ENCODE measurements at regions not wholly inside any gene's neighbourhood (a gene's known extent, or its start where the extent isn't known, plus 50 kb on each side); places are given as distances from the start of the nearest gene placed in this dataset.

DNA sequence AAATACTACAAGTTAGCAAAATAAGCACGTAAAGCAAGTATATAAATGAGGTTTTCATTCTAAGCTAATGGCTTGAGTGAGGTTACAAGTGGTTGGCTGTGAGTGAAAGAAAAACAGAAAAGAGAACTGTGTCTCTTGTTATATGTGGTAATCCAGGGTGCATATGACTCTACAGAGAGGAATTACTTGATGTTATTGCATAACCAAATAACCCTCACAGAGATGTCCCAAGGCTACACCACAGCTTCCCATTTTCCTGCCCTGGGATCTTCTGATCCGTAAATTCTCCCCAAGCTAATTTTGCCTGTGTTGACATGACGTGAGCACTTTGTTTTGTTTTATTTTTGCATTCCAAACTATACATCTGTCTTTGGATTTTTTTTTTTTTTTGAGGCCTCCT, 470.0 kb upstream of the INTU start:
- Histone ChIP-seq H3K4me3 (ENCODE audit: low read length) (no peak overlapping the region), H3K4me1 (ENCODE audit: insufficient read depth, low read length) (no peaks in the 10 kb centered on the region), H3K27ac (ENCODE audit: low read depth, low read length) (no peak overlapping the region), H3K27me3 (ENCODE audit: insufficient read depth, low read length, poor library complexity, severe bottlenecking) (no peaks in the 10 kb centered on the region), H3K9me3 (ENCODE audit: low read length) (no peaks in the 10 kb centered on the region), H3K36me3 (ENCODE audit: insufficient read depth, low read length) (no peaks in the 10 kb centered on the region)
- H3K9me3 Mint-ChIP-seq = peaks cover 2 to 18% (median 5%) of the 10 kb centered on the region in 5 donors
- H3K27me3 Mint-ChIP-seq = no peaks in the 10 kb centered on the region
- H3K27ac Mint-ChIP-seq = no peak overlapping the region
- CTCF ChIA-PET = no interaction called here
- DNase-seq = no peak
- H3K36me3 Mint-ChIP-seq = no peaks in the 10 kb centered on the region
- no peak overlapping the region for H3K4me3 Mint-ChIP-seq
- POLR2A ChIA-PET = no interaction called here
- H3K4me1 Mint-ChIP-seq = no peaks in the 10 kb centered on the region

DNA sequence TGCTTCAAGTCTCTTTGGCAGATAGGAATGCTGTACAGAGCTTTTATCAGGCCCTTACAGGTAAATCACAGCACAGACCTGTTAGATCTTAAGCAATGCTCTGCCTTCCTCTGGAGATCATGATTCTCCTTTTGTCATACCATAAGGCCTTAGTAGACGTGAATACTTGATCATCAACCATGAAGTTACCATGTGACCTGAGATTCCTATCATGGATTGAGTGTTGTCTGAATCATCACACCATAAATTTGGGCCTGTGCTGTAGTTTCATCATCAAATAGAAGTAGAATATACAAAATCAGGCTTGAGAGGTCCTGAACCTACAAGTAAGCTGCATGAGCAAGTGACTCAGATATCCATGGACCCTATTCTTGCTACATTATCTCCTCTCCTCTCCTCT, 466.8 kb upstream of the INTU start:
- no peak overlapping the region for H3K4me3 ChIP-seq (ENCODE audit: low read length)
- no peaks in the 10 kb centered on the region for H3K27me3 ChIP-seq (ENCODE audit: insufficient read depth, low read length, poor library complexity, severe bottlenecking)
- no peaks in the 10 kb centered on the region for H3K36me3 ChIP-seq (ENCODE audit: insufficient read depth, low read length)
- CTCF ChIA-PET = no interaction called here
- Mint-ChIP-seq H3K4me1 (no peaks in the 10 kb centered on the region), H3K9me3 (peaks cover 2 to 14% (median 4%) of the 10 kb centered on the region in 5 donors), H3K36me3 (no peaks in the 10 kb centered on the region), H3K27me3 (no peaks in the 10 kb centered on the region), H3K4me3 (no peak overlapping the region), H3K27ac (no peak overlapping the region)
- H3K27ac ChIP-seq (ENCODE audit: low read depth, low read length) = no peak overlapping the region
- no peak for DNase-seq
- POLR2A ChIA-PET = no interaction called here
- H3K4me1 ChIP-seq (ENCODE audit: insufficient read depth, low read length) = no peaks in the 10 kb centered on the region
- no peaks in the 10 kb centered on the region for H3K9me3 ChIP-seq (ENCODE audit: low read length)

DNA sequence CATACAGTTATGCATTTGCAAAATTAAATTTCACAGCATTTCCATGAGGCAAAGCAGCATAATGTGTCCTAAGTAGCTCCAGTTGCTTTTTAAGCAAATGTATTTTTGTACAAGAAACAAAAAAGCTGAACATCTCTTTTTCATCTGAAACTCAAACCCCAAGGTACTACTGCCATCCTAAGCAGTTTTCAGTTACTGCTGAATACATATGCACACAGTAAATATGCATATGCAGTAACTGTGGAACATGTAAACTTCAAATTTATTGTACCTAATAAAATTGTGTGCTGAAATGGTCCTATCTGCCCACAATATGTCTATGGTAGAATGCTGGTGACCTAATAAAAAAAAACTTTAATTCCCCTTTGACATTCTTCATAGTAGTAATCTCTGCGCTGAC, 458.6 kb upstream of the INTU start:
- ChIA-PET CTCF (no interaction called here), POLR2A (no interaction called here)
- no peaks in the 10 kb centered on the region for H3K9me3 ChIP-seq (ENCODE audit: low read length)
- H3K36me3 Mint-ChIP-seq = no peaks in the 10 kb centered on the region
- no peaks in the 10 kb centered on the region for H3K36me3 ChIP-seq (ENCODE audit: insufficient read depth, low read length)
- H3K4me1 ChIP-seq (ENCODE audit: insufficient read depth, low read length) = no peaks in the 10 kb centered on the region
- H3K4me3 ChIP-seq (ENCODE audit: low read length) = no peak overlapping the region
- no peaks in the 10 kb centered on the region for H3K27me3 Mint-ChIP-seq
- H3K9me3 Mint-ChIP-seq = peaks cover 0 to 9% (median 1%) of the 10 kb centered on the region in 5 donors
- no peak overlapping the region for H3K27ac ChIP-seq (ENCODE audit: low read depth, low read length)
- H3K27ac Mint-ChIP-seq = no peak overlapping the region
- no peaks in the 10 kb centered on the region for H3K4me1 Mint-ChIP-seq
- no peak overlapping the region for H3K4me3 Mint-ChIP-seq
- no peaks in the 10 kb centered on the region for H3K27me3 ChIP-seq (ENCODE audit: insufficient read depth, low read length, poor library complexity, severe bottlenecking)
- DNase-seq = no peak

DNA sequence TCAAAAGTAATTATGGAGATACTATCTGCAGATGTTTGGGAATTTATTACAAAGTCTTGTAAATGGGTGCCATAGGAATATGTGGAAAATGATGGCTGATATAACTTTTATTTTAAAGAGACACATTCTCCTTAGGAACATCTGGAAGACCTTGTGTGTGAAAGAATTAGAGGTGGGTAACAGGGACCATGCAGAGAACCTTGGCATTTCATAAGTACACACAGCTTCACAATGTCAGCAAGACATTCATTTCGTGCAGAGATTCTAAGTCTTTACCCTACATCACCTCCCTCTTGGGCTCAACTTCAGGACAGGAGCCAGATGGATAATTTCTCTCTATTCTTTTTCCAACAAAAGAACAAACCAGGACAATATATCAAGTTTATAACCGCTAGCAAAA, 458.1 kb upstream of the INTU start:
- CTCF ChIA-PET = no interaction called here
- POLR2A ChIA-PET = no interaction called here
- H3K9me3 Mint-ChIP-seq = peaks cover 0 to 9% (median 0%) of the 10 kb centered on the region in 5 donors
- Histone ChIP-seq H3K4me3 (ENCODE audit: low read length) (no peak overlapping the region), H3K27ac (ENCODE audit: low read depth, low read length) (no peak overlapping the region), H3K27me3 (ENCODE audit: insufficient read depth, low read length, poor library complexity, severe bottlenecking) (no peaks in the 10 kb centered on the region), H3K9me3 (ENCODE audit: low read length) (no peaks in the 10 kb centered on the region), H3K4me1 (ENCODE audit: insufficient read depth, low read length) (no peaks in the 10 kb centered on the region), H3K36me3 (ENCODE audit: insufficient read depth, low read length) (no peaks in the 10 kb centered on the region)
- no peak overlapping the region for H3K27ac Mint-ChIP-seq
- H3K27me3 Mint-ChIP-seq = no peaks in the 10 kb centered on the region
- no peaks in the 10 kb centered on the region for H3K36me3 Mint-ChIP-seq
- no peak overlapping the region for H3K4me3 Mint-ChIP-seq
- H3K4me1 Mint-ChIP-seq = no peaks in the 10 kb centered on the region
- DNase-seq = no peak

DNA sequence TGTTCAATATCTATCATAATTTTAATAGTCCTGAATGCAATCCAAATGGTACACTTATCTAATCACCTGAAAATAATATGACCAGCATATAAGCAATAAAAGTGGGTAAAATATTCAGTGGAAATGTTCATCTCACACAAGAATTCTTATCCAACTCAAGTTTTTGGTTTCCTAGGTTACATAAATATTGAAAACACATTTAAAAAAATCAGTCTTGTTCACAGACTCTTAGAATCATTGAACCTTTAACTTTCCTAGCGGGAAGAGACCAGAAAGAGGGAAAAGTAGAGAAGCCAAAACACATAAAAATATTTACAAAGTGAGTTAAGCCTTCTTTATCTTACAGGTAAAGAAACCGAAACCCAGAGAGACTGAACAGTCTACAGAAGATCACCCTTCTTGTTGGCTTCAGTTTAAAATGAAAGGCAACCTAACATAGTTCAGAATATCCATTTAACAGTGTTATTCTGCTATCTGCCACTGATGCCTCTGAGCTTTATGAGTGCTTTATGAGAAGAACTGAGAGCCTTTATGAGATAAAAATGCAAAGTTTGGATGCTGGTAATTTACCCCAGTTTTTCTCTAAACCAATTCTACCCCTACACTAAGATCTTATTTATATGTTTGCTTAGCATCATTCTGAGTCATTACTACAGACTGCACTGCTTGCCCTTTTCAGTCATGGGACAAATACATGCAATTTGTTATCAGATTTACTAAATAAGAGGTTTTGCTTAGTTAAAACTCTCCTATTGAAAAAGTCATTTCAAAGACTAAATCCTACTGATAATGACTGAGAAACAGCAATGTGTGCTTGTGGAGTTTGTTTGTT, 453.3 kb upstream of the INTU start:
- Histone ChIP-seq H3K9me3 (ENCODE audit: low read length) (no peaks in the 10 kb centered on the region), H3K4me1 (ENCODE audit: insufficient read depth, low read length) (no peaks in the 10 kb centered on the region), H3K36me3 (ENCODE audit: insufficient read depth, low read length) (no peaks in the 10 kb centered on the region), H3K27ac (ENCODE audit: low read depth, low read length) (no peak overlapping the region), H3K27me3 (ENCODE audit: insufficient read depth, low read length, poor library complexity, severe bottlenecking) (no peaks in the 10 kb centered on the region), H3K4me3 (ENCODE audit: low read length) (no peak overlapping the region)
- Mint-ChIP-seq H3K4me3 (no peak overlapping the region), H3K4me1 (no peaks in the 10 kb centered on the region), H3K36me3 (peaks cover 0 to 3% (median 0%) of the 10 kb centered on the region in 3 donors), H3K27me3 (no peaks in the 10 kb centered on the region), H3K9me3 (peaks cover 0 to 6% (median 3%) of the 10 kb centered on the region in 5 donors), H3K27ac (no peak overlapping the region)
- POLR2A ChIA-PET = no interaction called here
- DNase-seq = no peak
- CTCF ChIA-PET = no interaction called here

DNA sequence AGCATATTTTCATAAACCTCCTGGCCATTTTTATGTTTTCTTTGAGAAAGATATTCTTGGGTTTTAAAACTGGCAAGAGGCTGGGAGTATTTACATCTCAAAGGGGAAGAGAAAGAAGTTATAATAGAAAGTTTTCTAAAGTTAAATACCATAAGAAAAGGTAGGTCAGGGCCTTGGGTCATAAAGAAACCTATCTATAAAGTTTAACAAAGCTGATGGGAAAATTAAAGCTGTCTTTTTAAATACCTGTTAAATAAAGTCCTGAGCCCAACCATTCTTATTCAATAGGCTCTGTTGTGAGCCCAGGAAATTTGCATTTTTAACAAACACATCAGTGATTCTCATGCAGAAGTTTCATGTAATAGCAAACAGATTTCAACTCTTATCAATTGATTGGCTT, 451.8 kb upstream of the INTU start:
- Mint-ChIP-seq H3K27ac (no peak overlapping the region), H3K36me3 (peaks cover 0 to 3% (median 0%) of the 10 kb centered on the region in 3 donors), H3K27me3 (no peaks in the 10 kb centered on the region), H3K4me1 (no peaks in the 10 kb centered on the region), H3K4me3 (no peak overlapping the region), H3K9me3 (peaks cover 3 to 8% (median 6%) of the 10 kb centered on the region in 5 donors)
- Histone ChIP-seq H3K27ac (ENCODE audit: low read depth, low read length) (no peak overlapping the region), H3K4me1 (ENCODE audit: insufficient read depth, low read length) (no peaks in the 10 kb centered on the region), H3K27me3 (ENCODE audit: insufficient read depth, low read length, poor library complexity, severe bottlenecking) (no peaks in the 10 kb centered on the region), H3K9me3 (ENCODE audit: low read length) (no peaks in the 10 kb centered on the region), H3K36me3 (ENCODE audit: insufficient read depth, low read length) (no peaks in the 10 kb centered on the region), H3K4me3 (ENCODE audit: low read length) (no peak overlapping the region)
- CTCF ChIA-PET = no interaction called here
- DNase-seq = no peak
- POLR2A ChIA-PET = no interaction called here

DNA sequence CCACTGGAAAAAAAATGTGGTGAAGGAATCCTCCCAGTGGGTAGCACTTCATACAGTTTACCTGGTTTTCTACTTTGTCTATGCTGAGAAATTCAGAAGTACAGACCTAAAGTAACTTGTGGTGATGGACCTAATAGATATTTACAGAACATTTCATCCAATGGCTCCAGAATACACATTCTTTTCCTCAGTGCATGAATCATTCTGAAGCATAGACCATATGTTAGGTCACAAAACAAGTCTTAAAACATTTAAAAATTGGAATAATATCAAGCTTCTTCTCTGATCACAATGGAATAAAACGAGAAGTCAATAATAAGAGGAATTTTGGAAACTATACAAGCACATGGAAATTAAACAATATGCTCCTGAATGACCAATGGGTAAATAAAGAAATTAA, 450.1 kb upstream of the INTU start:
- no peak for DNase-seq

DNA sequence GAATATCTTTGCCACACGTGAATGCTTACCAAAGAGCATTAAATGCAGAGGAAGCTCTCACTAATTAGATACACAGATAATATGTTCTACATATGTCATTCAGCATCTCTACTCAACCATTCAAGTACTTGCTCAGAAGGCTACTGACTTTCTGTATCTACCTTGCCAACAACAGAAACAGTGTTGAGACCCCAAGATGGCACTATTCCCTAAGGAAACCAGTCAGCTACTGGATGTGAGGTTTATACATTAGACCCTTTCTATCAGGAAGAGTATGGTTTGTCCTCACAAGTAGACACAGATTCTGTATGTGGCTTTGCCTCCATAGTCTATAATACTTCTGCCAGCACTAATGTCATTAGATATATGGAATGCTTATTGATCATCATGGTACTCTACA, 443.9 kb upstream of the INTU start:
- no peaks in the 10 kb centered on the region for H3K36me3 ChIP-seq (ENCODE audit: insufficient read depth, low read length)
- Mint-ChIP-seq H3K27me3 (no peaks in the 10 kb centered on the region), H3K4me1 (no peaks in the 10 kb centered on the region), H3K9me3 (peaks cover 5 to 8% (median 7%) of the 10 kb centered on the region in 5 donors), H3K4me3 (no peak overlapping the region), H3K27ac (no peak overlapping the region), H3K36me3 (no peaks in the 10 kb centered on the region)
- no peaks in the 10 kb centered on the region for H3K4me1 ChIP-seq (ENCODE audit: insufficient read depth, low read length)
- no peak overlapping the region for H3K27ac ChIP-seq (ENCODE audit: low read depth, low read length)
- no peaks in the 10 kb centered on the region for H3K27me3 ChIP-seq (ENCODE audit: insufficient read depth, low read length, poor library complexity, severe bottlenecking)
- H3K4me3 ChIP-seq (ENCODE audit: low read length) = no peak overlapping the region
- H3K9me3 ChIP-seq (ENCODE audit: low read length) = no peaks in the 10 kb centered on the region
- ChIA-PET CTCF (no interaction called here), POLR2A (no interaction called here)
- DNase-seq = no peak

More for the DNA sequence above, 450.1 kb upstream of the INTU start:
- H3K4me3 Mint-ChIP-seq = no peak overlapping the region
- no peak overlapping the region for H3K27ac ChIP-seq (ENCODE audit: low read depth, low read length)
- no peaks in the 10 kb centered on the region for H3K27me3 ChIP-seq (ENCODE audit: insufficient read depth, low read length, poor library complexity, severe bottlenecking)
- ChIA-PET CTCF (no interaction called here), POLR2A (no interaction called here)
- no peaks in the 10 kb centered on the region for H3K9me3 ChIP-seq (ENCODE audit: low read length)
- H3K9me3 Mint-ChIP-seq = peaks cover 3 to 9% (median 7%) of the 10 kb centered on the region in 5 donors
- H3K4me1 Mint-ChIP-seq = no peaks in the 10 kb centered on the region
- no peaks in the 10 kb centered on the region for H3K36me3 ChIP-seq (ENCODE audit: insufficient read depth, low read length)
- no peaks in the 10 kb centered on the region for H3K27me3 Mint-ChIP-seq
- H3K4me3 ChIP-seq (ENCODE audit: low read length) = no peak overlapping the region
- peaks cover 0 to 3% (median 0%) of the 10 kb centered on the region in 3 donors for H3K36me3 Mint-ChIP-seq
- no peaks in the 10 kb centered on the region for H3K4me1 ChIP-seq (ENCODE audit: insufficient read depth, low read length)
- no peak overlapping the region for H3K27ac Mint-ChIP-seq
